ENCODE measurements at regions not wholly inside any gene's neighbourhood (a gene's known extent, or its start where the extent isn't known, plus 50 kb on each side); places are given as distances from the start of the nearest gene placed in this dataset.
"Not testable (repeated sequence)": the region's sequence is repeated elsewhere in the genome, so short reads cannot be mapped to it uniquely, and the experiment has no call there.

DNA sequence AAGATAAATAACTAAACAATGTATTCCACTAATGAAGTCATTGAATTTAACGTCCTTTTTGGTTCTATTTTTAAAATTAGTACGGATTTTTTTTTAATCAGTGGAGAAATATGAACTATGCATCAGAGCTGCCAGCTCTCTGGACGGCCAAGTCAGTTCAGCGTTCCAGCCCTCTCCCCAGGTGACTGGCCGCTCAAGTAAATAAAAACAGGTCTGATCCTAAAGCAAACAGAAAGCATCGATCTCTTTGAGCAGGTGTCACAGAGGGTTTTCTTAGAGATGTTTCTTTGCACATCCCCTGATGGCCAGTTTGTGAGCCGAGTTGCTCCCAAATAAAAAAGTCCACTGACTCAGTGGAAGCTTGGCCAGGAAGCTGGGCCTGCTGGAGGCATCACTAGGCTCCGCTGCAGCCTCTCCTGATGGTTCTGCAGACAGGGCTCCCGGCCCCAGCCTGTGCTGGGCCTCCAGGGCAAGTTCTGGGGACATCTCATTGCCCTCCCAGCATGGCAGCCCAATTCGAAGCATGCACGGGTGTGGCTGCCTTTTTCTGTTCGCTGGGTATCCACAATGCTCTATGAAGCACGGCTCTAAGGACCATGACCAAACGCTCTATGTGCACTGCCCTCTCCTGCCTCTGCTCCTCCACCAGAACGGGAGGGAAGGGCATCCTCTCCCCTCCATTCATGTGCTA is 74.7 kb upstream of the PPP2R2D start:
- no peak for DNase-seq

DNA sequence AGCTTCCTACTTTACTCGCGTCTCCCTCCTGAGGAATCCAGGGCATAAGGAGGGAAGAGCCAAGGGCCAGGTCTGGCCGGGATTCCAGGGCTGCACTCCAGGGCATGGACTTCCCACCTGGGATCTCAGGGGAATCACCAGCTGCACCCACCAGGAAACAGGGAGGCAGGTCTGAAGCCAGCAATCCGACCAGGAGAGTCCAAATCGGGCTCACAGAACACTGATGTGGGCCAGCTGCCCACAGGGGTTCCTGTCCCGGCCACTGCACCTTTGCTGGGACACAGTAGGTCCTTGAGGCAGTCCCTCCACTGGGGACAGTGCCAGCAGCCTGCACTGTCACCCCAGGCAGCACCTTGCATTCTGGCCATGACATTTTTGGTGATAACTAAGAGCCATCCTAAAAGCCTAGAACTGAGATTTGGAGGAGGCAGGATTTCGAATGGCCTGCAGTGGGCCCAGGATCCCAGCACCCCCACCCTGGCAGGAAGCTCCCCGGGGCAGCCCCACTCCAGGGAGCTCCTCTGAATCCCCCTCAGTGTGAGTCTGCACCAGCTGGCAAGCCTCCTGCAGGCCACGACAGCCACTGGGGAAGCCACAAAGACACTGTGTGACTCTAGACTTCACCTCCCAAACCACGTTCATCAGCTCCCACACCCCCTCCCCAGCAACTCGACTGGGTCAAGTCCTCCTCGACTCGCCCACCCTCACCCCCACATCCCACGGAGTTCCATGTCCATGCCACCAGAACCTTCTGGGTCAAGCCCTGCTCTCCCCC is 71.5 kb upstream of the PPP2R2D start:
- DNase-seq: no peak

DNA sequence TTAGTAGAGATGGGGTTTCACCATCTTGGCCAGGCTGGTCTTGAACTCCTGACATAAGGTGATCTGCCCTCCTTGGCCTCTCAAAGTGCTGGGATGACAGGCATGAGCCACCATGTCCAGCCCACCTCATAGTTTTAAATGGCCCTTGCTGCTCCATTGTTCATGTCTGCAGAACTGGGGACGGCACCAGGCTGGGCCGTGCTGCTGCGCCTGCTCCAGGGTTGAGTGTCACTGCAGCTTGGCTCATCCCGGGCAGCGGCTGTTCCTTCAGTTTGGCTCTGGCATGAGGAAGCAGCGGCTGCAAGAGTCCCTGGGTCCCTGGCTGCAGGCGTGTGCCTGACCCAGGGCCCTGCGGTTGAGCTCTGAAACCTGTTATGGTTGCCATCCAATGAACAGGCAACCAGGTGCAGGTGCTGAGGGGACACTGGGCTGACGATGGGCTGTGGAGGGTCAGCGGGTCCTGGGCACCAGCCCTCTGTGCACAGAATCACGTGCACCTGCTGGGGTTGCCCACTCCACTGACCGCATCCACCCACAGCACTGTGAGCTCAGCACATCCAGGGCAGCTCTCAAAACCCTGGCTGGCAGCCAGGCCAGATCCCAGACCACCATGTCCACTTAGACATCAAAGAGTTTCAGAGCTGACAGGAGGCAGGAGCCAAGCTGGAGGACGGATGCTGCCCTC is 70.2 kb upstream of the PPP2R2D start:
- DNase-seq: peak; percentile 32

DNA sequence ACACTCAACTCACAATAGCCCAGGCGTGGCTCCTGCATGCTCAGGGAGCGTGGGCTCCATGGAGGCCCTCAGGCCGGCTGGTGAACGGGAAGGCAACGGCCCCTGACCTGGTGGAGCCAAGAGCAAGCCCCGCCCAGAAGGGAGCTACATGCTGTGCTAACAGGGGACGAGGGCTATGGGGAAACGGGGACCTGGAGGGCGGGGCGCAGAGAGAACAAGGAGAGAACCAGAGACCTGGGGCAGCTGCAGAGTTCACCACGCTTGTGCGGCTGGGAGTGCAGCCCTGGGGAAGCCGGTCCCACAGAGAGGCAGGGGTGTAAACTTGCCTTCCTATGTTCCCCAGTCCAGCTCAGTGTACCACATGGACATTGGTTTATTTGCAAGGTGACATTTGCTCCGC is 69.2 kb upstream of the PPP2R2D start:
- no peak for DNase-seq

DNA sequence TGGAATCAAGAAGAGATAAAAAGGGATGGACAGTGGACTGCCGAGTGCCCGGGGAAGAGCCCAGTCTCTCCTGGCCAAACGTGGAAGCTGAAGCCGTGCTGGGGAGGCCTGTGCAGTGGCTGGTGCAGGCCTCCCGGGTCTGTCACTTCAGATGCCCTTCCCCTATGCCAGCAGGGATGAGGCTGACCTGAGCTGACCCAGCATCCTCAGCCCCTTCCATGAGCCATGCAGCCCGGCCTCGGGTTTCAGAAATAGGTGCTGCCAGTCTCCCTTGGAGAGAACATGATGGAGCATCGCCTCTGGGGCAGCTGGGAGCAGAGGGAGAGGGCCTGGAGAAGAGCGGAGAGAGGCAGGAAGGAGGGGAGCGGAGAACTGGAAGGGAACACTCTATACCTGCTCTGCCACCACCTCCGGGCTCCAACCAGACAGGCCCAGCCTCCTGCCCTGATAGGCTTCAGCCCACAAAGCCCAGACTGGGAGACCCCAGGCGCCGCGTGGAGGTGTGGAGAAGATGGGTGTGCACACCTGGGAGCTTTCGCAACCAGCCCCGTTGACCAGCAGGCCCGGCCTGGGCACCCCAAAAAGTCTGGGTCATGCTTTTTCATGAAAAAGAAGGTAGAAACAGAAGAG is 68.6 kb upstream of the PPP2R2D start:
- DNase-seq: no peak

DNA sequence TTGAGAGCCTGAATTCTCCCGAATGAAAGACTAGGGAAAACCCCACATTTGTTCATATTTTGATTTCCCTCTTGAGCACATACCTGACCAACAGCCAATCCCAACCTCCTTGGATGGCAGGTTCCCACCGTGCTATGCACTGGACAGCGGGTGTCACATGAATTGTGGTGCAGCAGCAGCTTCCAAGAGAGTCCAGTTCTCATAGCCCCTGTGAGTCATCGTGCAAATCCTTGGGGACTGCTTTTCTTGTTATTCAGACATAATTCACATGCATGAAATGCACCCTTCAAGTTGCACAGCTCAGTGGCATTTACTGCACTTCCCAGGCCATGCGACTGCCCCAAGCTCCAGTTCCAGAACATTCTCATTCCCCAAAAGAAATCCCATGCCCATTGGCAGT is 67.8 kb upstream of the PPP2R2D start:
- DNase-seq: no peak

DNA sequence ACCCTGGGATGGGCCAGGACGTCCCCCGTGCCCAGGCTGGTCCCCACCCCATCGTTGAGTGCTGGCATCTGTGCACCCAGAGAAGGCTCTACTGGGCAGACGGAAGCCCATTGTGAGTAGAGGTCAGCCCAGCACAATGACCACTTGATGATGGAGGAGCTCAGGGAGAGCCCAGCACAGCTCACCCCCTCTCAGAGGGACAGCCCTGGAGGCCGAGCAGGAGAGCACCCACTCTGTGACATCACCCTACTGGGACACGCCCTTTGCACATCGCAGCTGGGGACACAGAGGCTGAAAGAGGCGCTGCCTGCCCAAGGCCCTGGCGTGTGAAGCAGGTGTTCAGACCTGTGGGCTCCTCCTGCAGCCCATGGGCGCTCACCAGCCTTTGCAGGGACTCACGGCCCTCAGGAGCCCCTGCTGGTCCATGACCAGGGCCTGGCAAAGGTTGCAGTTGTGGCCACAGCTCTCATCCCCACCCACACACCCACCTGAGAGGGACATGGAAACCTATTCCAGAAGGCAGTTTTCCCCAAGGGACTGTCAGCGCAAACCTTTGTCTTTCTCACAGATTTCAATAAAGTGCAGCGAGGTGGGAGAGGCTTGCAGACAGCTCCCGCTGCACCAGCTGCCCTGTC is 67.2 kb upstream of the PPP2R2D start:
- DNase-seq: no peak

DNA sequence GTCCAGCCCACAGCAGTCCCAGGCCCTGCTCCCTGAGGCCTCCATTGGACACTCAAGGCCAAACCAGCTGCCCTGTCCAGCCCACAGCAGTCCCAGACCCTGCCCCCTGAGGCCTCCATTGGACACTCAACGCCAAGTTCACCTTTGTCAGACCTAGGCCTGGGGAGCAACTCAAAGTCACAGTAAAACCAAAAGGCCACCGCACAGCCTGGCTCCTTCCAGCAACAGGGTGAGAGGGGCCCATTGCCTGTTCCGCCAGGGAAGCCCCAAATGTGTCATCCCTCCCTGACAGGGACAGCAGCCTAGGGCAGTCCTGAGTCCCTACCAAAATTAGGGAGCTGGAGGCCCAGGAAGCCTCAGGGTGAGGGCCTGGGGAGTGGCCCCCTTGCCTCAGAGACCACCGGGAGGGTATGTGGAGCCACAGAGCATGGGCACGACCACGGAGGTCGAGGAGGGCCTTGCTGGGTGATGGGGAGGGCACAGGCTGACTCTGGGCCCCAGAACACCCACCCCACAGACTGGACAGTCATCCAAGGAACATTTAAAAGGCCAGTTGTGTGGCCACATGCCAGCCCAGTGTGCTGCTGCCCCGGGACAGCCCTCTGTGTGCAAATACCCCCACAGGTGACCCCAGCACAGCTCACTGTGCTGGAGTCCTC is 66.5 kb upstream of the PPP2R2D start:
- no peak for DNase-seq

DNA sequence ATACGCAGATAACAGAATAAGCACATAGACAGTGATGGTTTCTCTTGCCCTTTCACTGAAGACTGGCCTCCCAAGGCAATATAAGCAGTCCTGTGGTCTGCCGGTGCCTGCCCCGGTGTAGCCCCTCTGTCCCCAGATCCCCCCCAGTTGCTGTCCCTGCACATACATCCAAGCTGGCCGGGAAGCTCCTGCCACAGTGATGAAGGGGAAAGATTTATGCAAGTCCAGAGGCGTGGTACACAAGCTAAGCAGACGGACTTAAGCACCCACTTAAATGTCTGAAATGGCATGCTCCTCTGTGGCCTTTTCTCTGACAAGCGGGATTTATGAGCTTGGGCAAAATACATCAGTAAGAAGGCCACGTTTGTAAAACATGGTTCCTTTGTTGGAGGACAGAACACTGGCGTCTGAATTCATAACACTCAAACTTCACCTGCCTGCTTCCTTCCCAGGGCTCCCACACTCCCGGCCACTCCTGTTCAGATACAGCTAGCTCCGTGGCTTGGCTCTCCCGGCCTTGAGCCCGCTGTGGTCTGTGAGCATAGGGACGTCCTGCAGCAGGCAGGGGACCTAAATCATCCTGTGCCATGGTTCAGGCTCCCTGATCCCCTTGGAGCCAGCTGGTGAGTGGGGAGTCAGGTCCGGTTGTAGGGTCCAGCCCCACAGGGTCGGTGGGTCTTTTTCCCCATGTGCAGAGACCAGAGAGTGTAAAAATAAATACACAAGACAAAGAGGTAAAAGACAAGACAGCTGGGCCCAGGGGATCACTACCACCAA is 61.7 kb upstream of the PPP2R2D start:
- DNase-seq: no peak

DNA sequence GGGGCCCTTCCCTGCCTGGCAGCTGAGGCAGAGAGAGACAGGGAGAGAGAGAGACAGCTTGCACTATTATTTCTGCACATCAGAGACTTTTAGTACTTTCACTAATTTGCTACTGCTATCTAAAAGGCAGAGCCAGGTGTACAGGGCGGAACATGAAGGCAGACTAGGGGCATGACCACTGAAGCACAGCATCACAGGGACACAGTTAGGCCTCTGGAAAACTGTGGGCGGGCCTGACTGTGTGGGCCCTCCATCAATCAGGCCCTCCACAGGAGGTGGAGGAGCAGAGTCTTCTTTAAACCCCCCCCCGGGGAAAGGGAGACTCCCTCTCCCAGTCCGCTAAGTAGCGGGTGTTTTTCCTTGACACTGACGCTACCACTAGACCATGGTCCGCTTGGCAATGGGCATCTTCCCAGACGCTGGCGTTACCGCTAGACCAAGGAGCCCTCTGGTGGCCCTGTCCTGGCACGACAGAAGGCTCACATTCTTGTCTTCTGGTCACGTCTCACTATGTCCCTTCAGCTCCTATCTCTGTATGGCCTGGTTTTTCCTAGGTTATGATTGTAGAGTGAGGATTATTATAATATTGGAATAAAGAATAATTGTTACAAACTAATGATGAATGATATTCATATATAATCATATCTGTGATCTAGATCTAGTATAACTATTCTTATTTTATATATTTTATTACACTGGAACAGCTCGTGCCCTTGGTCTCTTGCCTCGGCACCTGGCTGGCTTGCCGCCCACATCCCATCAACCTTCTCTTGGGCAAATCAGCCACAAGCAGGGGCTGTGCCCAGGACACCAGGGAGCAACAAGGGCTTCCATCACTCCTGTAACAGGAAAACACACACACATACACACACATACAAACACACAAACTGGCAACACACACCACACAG is 60.7 kb upstream of the PPP2R2D start:
- not testable (repeated sequence) for DNase-seq

DNA sequence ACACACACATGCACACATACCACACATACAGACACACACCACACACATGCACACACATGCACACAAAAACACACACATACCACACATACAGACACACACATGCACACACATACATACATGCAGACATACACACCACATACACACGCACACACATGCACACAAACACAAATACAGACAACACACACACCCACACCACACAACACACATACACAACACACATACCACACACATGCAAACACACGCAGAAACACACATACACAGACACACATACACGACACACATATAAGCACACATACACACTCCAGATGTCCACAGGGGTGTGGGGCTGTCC is 60.1 kb upstream of the PPP2R2D start:
- DNase-seq: no peak

DNA sequence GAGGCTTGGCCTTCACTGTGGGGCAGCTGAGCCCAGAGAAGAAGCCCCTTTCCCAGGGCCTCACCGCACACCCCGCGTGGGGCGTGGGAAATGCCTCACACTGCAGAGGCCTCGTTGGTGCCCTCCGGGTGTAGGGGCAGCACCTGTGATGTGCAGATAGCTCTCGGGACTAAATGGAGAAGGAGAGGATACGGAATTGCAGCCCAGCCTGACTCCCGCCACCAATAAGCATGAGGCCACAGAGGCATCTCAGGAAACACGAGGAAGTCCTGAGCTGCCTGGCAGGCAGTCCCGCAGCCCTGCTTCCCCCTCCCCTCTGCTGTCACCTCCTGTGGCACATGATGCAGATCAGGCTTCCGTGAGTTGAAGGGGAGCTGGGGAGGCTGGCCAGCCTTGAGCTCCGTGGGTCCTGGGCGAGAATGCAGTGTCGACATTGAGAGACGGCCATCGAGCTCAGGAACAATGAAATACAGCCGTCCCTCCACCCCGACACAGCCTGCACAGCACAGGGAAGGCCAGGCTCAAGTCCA is 59.6 kb upstream of the PPP2R2D start:
- DNase-seq: no peak

DNA sequence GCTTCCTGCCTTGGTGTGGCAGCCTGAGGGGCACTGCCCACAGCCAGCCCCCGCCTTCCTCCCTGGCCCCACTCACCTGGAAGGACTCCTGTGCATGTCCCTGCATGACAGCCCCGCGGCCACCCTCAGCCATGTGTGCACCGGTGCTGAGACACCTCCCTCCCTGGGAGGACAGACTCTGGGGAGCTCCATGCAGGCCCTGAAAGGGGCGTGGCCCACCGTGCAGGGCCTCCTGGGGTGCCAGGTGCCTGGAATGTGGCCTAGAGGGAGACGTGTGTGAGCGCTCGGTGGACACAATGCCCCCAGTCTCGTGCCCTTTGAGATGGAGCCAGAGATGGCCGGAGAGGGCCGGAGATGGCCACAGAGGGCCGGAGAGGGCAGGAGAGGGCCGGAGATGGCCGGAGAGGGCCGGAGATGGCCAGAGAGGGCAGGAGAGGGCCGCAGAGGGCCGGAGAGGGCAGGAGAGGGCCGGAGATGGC is 59.1 kb upstream of the PPP2R2D start:
- no peak for DNase-seq

DNA sequence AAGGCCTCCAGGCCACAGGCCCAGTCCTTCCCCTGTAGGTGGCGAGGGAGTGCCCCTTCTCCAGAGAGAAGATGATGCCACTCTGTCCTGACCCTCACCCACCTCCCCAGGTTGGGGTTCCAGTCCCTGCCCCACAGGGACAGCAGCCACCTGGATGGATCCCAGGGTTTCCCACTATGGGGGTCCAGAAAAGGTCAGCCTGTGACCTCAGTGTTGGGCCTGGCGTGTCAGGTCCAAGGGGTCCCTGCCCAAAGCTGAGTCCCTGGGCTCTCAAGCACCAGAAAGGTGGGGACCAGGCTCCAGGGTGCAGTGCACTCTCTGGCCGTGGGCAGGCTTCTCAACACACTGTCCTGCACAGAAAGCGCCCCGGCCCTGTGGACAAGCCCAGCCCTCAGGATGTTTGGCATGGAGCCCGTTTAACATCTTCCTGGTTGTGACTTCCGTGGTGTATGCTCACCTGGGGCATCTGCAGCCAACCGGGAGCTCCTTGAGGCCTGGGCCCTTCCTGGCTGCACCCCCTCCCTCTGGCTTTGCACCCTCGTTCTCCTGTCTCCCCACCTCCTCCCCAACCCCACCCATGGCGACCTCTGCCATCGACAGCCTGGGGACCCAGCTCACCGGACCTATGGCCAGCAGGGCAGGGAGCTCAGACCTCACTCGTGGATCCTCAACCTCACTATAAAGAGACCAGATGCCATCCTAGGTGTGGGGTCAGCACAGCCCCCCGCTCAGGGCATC is 58.3 kb upstream of the PPP2R2D start:
- no peak for DNase-seq

DNA sequence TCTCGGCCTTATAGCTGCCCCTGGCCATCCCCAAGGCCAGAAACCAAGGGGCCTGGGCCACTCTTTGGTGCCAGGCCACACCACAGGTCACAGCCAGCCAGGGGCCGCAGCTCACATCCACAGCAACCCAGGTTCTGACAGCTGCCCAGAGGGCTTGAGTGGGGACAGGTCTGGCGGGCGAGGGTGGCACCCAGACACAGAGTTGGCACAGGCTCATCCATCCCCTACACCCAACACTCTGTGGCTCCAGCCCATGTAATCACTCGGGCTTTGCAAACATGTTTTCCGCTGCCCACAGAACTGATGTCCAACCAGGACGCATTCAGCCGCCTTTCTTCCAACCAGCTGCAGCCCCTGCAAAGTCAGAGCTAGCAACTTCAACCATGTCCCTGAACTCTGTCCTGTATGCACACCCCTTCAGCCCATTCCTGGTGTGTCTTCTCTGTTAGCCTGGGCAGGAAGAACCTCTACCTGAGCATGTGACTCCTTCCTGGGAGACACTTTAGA is 57.7 kb upstream of the PPP2R2D start:
- no peak for DNase-seq

DNA sequence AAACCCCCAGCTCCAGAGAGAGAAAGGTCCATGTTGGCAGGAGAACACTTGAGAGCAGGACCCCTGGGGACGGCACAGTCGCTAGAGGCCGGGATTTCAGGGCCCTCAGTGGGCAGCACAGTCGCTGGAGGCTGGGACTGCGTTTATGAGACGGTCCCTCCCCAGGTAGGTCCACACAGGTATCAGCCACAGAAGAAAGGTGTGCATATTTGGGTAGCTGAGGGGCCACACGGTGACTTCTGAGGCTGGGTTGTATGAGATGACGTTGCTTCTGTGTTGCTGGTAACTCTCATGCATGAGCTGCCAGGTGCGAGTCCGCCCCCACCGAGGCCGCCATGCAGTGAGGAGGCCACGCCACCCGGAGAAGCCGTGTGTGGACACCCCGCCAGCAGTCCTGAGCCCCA is 56.9 kb upstream of the PPP2R2D start:
- DNase-seq: no peak

DNA sequence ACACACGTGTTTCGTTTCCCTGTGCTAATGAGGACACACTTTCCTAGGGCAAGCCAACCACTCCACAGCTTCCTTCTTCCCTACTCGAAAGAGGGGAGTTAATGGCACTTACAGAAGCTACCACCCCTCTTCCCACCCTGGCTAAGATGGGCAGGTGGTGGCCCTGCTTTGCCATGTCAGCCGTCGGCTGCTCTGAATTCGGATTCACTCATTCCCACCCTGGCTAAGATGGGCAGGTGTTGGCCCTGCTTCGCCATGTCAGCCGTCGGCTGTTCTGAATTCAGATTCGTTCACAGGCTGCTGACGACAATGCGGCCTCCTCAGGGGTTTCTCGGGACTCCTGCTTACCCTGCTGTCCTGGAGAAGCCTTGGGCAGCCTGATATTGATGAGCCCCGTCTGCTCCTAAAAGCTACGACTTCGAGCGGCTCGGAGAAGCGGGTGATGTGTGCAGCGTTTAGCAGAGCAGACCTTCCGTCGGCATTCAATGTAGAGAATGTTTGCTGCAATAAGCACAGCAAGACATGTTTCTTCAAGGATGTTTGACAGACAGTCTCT is 56.2 kb upstream of the PPP2R2D start:
- DNase-seq: no peak

DNA sequence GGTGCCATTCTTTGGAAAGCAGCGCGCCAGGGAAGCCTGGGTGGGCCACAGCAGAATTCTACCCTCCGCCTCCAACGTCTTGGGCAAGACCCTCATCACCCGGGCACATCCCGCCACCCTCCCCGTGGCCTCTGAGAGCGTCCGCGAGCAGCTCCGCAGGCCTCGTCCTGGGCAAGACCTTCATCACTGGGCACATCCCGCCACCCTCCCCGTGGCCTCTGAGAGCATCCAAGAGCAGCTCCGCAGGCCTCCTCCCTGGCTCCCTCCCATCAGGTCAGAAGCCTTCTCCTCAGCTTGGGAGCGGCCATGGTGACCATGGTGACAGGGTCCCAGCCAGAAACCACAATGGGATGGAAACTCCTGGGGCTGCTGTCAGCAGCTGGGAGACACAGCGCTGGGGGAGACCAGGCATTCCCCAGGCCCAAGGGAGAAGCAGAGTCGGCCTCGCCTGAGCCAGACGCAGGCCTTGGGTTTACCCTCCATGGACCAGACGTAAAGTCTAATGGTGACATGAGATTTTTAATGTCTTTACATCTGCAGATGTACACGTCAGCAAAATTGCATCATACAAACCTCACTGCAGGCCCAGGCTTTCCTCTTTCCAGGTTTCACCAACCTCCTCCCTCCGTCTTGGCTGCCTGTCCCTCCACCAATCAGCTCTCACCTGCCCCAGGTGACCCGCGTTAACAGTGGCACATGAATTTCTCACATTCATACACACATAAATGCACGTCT is 55.1 kb upstream of the PPP2R2D start:
- no peak for DNase-seq
